ENCODE measurements at regions not wholly inside any gene's neighbourhood (a gene's known extent, or its start where the extent isn't known, plus 50 kb on each side); places are given as distances from the start of the nearest gene placed in this dataset.
"Not testable (repeated sequence)": the region's sequence is repeated elsewhere in the genome, so short reads cannot be mapped to it uniquely, and the experiment has no call there.

DNA sequence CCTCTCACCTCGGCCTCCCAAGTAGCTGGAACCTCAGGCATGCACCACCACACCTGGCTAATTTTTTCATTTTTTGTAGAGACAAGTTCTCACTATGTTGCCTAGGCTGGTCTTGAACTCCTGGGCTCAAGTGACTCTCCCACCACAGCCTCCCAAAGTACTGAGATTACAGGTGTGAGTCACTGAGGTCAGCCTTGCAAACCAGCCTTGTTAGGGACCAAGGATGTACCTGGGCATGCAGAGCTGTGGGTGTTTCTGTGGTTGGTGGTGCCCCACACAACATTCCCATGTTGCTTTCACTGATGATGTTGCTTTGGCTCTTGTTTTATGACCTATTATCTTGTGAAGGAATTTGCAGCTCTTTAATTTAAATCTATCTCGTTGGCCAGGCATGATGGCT, 54.8 kb downstream of the OTUD1 start:
- no peak for DNase-seq (ENCODE audit: low read depth, low spot score)

DNA sequence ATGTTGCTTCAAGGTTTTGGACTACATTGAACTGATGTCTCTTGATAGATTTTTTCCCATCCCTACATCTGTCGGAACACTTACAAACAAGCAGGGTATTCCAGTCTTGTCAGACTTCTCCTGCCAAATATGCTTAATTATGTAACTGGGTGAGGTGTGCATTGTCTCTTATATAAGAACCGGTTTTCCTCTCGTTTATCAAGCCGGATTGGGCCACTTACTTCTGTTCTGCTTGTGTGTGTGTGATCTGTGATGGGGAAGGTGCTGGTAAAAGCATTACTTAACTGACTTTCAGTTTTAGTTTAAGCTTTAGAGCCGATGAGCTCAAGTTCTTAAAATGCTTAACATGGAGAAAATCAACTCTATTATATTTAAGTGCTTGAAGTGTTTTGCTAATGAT, 57.9 kb downstream of the OTUD1 start:
- no peak for DNase-seq (ENCODE audit: low read depth, low spot score)

DNA sequence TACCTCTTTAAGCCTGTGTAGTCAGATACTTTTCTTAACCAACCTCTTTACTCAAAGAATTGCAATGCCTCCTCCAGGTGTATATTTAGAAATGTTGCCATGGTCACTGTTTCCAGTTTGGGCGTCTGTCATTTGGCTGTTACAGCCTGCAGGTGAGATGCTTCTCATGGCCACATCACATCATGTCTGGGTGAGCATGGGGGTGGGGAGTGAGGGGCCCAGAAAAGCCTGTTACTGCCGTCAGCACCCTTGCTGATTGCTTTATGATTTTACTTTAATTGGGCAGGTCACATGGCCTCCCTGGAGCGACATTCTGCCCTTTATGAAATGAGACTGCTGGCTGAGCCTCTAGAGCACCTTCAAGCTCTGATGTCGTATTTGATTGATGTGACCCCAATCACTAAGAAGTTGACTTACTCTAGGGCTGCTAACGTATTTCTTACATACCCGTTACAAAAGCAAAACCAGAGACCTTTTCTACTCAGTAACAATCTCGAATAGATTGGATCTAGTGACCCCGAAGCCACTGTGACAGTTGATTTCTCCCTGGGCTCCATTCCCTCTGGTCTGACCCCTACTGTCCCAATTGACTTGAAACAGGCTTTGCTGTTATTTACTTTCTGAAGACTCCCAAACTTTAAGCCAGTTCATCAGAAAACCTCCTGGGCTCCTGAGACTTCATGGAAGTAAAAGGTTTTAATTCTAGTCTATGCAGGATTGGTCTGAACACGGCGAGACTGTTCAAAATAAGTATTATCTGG, 60.7 kb downstream of the OTUD1 start:
- no peak for DNase-seq (ENCODE audit: low read depth, low spot score)

DNA sequence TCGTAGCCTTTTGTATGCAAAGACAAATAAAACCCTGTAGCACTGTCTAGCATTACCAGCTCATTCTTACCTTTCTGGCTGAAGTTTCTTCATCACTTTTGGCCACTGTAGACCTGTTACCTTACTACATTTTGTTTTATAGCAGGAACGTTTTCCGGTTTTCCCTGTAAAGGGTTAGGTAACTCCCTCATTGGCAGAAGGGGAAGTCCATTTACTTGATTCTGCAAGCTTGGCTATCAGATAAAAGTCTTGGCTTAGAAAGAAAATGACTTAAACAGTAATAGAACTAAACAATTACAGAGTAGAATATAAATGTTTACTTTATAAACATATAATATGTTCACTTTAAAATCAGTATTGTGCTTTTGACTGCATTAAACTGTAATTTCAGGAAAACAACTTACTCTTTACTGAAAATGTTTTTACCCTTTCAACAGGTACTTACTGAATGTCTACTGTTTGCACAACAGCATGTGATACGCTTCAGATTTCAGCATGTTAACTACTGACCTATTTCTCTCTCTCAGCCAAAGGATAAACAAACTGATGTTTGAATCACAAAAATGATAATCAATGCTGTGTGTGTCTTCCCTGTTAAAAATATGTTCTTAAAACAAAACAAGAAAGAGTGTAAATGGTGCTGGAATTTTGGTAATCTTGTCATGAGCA, 67.1 kb downstream of the OTUD1 start:
- DNase-seq (ENCODE audit: low read depth, low spot score): no peak

DNA sequence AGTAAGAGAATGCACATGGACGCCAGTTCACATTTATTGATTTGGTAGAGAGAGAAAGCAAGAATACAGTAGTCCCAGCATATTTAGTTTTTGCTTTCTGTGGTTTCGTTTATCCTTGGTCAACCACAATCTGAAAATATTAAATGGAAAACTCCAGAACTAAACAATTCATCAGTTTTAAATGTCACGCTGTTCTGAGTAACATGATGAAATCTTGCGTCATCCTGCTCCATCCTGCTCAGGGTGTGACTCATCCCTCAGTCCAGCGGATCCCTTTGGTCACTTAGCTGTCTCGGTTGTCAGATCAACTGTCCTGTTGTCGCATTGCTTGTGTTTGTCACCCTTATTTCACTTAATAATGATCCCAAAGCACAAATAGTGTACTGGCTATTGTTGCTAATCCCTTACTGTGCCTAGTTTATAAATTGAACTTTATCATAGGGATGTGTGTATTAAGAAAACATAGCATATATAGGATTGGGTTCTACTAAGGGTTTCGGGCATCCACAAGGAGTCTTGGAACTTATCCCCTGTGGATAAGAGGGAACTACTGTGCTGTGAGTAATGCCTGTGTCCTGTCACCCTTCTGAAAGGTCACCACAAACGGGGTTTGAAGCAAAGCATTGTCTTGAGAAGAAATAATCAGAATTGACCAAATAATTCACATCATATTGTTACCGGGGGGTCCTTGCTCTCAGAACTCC, 73.6 kb downstream of the OTUD1 start:
- DNase-seq (ENCODE audit: low read depth, low spot score): no peak

DNA sequence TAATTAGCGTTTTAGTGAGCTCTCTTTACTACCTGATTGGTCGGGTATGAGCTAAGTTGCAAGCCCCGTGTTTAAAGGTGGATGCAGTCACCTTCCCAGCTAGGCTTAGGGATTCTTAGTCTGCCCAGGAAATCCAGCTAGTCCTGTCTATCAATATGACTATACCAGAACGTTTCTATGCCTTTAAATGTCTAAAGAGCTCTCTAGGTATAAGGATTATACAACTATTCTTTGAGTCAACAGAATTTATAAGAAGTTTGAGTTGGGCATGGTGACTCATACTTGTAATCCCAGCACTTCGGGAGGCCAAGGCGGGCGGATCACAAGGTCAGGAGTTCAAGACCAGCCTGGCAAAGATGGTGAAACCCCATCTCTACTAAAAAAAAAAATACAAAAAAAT, 74.7 kb downstream of the OTUD1 start:
- DNase-seq (ENCODE audit: low read depth, low spot score): not testable (repeated sequence)

DNA sequence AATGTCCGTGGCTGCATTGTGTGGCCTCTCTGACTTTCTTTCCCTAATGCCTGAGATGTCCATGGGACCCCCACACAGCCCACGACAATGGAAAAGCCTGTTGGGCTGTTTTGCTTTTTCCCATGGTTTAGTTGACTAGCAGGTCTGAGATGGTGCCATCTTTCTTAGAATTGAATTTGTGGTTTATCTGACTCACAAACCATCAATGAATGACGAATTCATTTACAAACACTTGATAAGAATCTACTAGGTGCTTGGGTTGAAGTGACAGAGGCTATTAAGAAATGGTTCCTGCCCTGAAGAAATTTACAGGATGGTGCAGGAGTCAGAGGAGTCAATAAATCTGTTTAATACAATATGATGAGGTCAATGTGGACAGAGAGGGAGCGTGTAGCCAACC, 75.4 kb downstream of the OTUD1 start:
- DNase-seq (ENCODE audit: low read depth, low spot score): no peak

DNA sequence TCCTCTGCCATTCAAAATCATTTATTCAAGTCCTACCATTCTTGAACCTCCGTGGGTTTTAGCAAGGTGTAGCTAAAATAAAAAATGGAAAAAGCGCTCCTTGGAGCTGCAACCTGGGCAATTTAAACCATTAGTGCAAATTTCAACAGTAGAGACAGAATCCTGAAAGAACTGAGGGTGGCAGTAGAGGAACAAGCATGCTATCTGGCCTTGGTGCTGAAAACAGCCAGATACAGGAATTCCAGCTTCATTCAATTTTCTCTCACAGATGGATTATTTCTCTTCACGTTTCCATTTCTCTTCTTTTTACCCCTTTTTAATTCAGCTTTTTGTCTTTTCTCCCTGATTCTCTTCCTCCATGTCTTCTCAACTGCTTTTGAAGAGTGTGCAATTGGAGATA, 77.7 kb downstream of the OTUD1 start:
- DNase-seq (ENCODE audit: low read depth, low spot score): no peak

DNA sequence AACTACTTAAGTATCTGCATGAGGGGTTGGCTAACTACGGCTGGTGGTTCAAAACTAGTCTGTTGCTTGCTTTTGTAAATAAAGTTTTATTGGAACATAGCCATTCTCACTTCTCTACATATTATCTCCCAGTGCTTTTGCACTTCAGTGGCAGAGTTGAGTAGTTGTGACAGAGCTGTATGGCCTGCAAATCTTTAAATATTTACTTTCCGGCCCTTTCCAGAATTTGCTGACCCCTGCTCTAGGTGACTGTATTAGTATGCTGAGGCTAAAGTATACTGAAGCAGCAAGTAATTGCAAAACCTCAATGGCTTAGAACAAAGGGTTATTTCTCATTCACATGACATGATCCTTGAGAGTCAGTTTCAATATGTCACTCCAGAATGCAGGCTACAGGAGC, 78.3 kb downstream of the OTUD1 start:
- DNase-seq (ENCODE audit: low read depth, low spot score): no peak

DNA sequence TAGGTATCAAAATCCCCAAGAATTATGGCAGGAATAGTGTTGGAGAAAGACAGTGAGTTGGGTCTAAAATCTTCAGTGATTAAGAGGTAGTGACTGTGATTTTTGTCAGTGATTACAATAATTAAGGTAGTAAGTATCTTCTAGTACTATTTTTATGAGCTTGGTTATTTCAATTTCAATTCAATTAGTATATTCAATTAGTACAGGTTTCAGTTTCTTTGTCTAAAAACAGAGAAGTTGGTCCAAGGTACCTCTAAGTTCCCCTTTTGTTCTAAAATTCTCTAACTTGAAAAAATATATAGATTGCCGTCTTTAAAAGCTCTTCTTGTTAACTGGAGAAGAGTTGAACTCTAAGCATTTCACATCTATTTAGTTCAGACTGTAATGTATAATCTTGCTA, 82.9 kb downstream of the OTUD1 start:
- DNase-seq (ENCODE audit: low read depth, low spot score): no peak

DNA sequence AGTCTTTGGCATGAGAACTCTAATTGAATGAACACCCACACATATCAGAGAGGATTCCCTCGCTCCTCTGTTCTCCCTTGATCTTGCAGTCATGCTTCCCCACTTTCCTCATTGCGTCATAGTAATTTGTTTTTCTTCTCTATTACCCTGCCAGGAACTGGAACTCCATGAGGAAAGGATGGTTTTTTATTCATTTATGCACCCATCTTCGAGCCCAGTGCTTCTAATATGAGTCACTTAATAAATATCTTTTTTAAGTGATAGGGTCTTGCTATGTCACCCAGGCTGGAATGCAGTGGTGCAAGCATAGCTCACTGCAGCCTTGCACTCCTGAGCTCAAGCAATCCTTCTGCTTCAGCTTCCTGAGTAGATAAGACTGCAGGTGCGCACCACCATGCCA, 83.5 kb downstream of the OTUD1 start:
- no peak for DNase-seq (ENCODE audit: low read depth, low spot score)

DNA sequence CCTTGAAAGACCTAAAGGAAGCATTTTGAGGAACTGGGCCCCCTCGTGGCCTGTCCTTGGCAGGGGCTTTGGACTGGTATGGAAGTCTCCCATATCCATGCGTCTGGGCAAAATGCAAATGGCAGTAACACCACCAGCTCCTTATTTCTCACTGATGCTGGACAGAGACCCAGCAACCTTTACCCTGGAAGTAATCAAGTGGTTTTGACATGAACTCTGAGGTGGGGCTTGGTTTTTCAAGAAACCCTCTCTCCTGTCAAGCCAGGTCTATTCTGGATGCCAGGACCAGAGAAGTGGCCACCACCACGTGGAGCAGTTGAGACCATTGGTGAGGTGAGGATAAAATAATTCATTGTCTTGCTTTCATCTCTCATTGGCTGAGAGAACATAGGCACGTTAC, 84.4 kb downstream of the OTUD1 start:
- no peak for DNase-seq (ENCODE audit: low read depth, low spot score)

DNA sequence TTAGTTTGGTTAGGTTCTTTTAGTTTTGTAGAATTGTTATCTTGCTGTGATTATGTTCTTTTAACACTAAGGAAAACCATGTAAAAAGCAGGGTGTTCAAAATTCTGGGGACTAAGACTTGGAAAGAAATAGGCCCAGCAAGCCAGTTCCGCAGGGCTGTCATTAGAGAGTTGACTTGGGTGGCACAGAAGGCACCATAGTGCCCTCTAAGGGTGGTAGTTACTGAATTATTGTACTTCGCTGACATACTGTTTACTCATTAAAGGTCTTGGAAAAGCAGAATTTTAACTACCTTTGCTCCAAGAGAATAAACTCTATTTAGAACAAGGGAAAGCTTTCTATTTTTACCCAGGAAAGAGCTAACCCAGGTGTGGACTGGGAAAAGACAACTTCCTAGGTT, 86.5 kb downstream of the OTUD1 start:
- no peak for DNase-seq (ENCODE audit: low read depth, low spot score)

DNA sequence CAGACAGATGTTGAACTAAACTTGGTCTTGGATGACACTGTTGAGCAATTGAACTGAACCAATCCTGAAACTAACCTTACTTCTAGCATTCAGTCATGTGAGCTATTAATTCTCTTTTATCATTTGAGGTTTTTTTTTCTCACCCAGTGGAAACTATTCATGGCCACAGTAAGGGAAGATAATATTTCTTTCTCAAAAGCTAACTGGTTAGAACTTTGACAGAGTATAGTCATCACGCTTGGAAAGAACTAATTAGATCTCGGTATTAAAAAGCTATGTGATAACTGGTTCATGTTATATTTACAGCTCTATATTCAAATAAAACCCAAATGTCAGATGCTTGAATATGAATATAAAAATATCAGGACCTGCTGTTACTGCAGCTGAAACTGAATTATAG, 89.5 kb downstream of the OTUD1 start:
- no peak for DNase-seq (ENCODE audit: low read depth, low spot score)

DNA sequence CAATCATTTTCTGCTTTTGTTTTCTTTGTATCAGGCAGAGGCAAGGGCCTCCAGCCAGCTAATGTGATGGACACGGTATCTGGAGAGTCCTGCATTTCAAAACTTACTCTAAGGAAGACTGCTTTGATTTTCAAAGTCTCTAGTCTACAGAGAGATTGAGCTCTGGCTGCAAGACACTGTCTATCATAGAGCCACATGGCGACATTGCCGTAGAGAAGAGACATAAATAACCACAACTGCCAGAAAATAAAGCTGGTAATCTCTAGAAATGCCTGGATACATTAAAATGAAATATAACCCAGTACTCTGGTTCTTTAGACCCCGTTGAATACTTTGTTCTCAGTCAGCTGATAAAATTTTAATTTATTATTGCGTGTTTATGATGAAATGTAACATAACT, 90.8 kb downstream of the OTUD1 start:
- DNase-seq (ENCODE audit: low read depth, low spot score): no peak

DNA sequence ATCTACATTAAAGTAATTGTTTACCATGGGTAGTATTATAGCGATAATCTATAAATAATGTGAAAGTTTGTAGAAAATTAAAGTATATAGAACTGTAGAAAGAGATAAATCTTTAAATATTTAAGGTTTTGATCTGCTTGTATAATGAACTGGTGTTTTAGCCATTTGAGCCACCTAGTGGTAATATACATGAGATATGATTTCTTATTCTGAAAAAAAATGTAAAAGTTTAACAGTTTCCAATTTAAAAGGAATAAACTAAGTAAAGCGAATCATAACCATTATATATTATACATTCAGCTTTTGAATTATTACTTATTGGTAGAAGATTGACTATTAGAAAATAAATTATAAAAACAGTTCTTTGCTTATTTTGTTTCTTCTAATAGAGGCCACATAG, 91.2 kb downstream of the OTUD1 start:
- no peak for DNase-seq (ENCODE audit: low read depth, low spot score)

DNA sequence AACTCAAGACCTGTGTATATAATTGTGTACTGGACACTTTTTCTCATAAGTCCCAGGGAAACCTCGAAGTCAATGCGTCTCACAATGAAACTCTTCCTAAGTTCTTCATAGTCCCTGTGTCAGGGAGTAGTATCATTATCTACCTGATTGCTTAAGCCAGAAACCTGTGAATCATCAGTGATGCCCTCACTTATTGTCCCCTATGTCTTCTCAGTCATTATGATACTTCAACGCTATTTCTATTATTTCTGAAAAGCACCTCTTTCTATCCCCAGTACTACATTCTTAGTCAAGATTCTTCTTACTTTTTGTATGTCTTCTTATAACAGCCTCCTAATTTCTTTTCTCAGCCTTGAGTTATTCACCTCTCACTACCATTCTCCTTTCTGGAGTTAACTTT, 94.3 kb downstream of the OTUD1 start:
- DNase-seq (ENCODE audit: low read depth, low spot score): no peak

DNA sequence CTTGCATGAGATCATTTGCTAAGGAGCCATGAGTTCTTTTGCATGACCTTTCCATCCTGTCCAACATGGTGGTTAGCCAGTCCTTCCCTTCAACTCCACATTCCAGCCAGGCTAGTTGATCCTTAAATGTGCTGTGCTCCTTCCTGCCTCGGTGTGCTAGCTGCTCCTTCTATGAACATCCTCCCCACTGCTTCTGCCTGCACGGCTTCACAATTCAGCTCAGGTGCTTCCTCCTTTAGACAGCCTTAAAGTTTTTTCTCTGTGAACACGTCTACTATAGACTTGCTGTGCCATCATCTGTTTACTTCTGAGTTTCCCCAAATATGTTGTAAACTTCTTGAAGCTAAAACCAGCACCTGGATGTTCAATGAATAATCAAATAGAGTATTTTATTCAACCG, 95.5 kb downstream of the OTUD1 start:
- no peak for DNase-seq (ENCODE audit: low read depth, low spot score)

DNA sequence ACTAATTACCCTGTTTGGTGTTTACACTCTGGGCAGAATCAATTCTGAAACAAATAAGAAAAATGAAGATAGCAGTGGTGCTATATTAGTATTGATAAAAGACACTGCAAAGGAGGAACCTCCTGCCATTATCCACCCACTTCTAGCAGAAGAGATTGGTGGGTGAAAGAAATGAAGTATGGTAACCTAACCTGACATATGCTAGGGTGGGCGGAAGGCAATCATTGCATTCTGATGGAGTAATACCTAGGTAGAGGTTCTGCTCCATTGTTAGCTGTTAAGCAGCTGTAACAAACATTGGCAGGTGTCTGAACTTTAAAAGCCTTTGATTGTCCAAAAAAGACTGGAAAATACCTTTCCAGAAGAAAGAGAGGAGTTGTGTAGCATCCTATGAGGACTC, 95.9 kb downstream of the OTUD1 start:
- DNase-seq (ENCODE audit: low read depth, low spot score): no peak

DNA sequence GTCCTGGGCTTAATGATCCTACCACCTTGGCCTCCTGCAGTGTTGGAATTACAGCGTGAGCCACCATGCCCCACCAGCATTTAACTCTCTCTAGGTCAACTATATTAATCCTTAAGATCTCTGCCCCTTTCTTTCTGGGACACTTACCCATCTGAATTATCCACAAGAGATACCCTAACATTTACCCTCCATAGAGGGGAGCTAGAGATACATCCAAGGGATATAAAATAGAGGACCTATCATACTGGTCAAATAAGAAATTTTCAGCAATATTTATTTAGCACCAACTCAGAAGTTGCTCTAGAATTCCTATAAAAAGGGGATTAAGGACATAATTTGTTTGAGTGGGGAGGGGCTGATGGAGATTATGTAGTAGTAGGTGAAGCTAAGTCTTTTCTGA, 96.5 kb downstream of the OTUD1 start:
- DNase-seq (ENCODE audit: low read depth, low spot score): no peak

DNA sequence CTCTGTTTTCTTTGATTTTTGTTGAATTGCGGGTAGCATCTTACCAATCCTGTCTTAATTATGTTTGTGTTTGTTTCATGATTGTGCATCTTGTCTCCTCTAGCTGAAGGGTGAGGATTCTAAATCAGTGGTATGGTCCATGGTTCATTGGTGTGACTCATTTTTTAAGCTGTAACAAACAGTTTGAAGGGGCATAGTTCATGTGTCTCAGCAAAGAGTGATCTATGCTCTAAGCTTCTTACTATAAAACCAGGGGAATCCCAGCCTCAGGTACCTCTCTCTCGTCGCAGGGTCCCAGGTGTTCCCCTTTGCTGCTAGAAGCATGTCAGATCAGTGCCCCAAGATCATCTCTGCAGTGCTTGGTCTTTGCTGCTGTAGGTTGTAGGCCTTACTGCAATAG, 100.1 kb downstream of the OTUD1 start:
- DNase-seq (ENCODE audit: low read depth, low spot score): no peak

DNA sequence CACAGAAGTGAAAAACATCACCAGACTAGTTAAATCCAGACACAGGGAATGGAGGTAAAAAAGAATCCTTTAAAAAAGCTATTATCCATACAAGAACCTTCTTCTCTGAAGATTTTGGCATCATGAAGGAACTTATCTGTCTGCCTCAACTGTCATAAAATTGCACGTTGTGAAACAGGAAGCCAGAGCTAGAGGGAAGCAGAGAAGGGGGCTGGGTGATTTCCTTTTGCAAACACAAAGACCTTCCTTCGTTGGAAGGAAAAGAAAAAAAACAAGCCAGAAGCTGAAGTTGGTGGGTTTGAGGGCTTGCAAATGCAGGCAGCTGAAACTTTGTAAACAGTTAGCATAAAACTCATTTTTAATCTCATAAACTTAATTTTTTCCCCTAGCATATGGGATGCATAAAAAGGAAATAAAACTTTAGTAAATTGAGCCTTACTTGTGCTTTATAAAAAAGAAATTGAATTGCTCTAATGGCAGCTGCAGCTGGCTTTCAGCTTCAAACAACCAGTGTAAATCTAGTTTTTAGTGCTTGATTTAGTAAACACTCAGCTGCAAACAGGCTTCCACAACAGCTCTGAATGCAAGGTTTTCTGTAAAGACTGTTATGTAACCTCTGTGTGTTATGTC, 101.6 kb downstream of the OTUD1 start:
- DNase-seq (ENCODE audit: low read depth, low spot score): no peak
